Astrocyte (in vitro differentiated cells and primary cell): ENCODE measurements at regions not wholly inside any gene's neighbourhood (a gene's known extent, or its start where the extent isn't known, plus 50 kb on each side); places are given as distances from the start of the nearest gene placed in this dataset.
A peak's percentile ranks its signal among the peaks of the same experiment; 100 is the strongest.

ENCODE experiments used
- DNase-seq: peaks from one replicate; pipeline ENCODE4 v3.0.0-alpha.2; 2010; ENCODE audit warnings: low read depth
- FAIRE-seq: peaks from 2 replicates; lab custom pipeline; 2011; peaks lifted over from hg19 to GRCh38; lab: Jason Lieb, UNC
- H2AFZ ChIP-seq: 2 replicates; pipeline ENCODE4 v1.6.0; 2012; ENCODE audit warnings: low read depth, low read length, inconsistent platforms
- H3K27ac ChIP-seq: 2 replicates; pipeline ENCODE4 v1.5.1; 2011; ENCODE audit warnings: low read depth, low read length, inconsistent platforms
- H3K27me3 ChIP-seq: 2 replicates; pipeline ENCODE4 v1.6.0; 2011; ENCODE audit warnings: low read length, inconsistent platforms; ENCODE audit not compliant: insufficient read depth
- H3K36me3 ChIP-seq: 2 replicates; pipeline ENCODE4 v1.5.1; 2011; ENCODE audit warnings: low read length, inconsistent platforms; ENCODE audit not compliant: insufficient read depth
- H3K4me1 ChIP-seq: 2 replicates; pipeline ENCODE4 v1.5.1; 2011; ENCODE audit warnings: low read length, inconsistent platforms; ENCODE audit not compliant: insufficient read depth
- H3K4me2 ChIP-seq: 2 replicates; pipeline ENCODE4 v1.6.0; 2012; ENCODE audit warnings: low read length, inconsistent platforms
- H3K4me3 ChIP-seq: 2 replicates; pipeline ENCODE4 v1.5.1; 2011; ENCODE audit warnings: low read depth, mild to moderate bottlenecking, low read length, inconsistent platforms; ENCODE audit not compliant: insufficient read depth
- H3K79me2 ChIP-seq: 2 replicates; pipeline ENCODE4 v1.6.0; 2012; ENCODE audit warnings: mild to moderate bottlenecking, low read length, inconsistent platforms; ENCODE audit not compliant: insufficient read depth
- H3K9ac ChIP-seq: 2 replicates; pipeline ENCODE4 v1.6.0; 2012; ENCODE audit warnings: mild to moderate bottlenecking, low read length, inconsistent platforms
- H3K9me3 ChIP-seq: 2 replicates; pipeline ENCODE4 v1.5.1; 2012; ENCODE audit warnings: low read depth, mild to moderate bottlenecking, low read length, inconsistent platforms; ENCODE audit not compliant: insufficient read depth
- H4K20me1 ChIP-seq: 2 replicates; pipeline ENCODE4 v1.6.0; 2012; ENCODE audit warnings: low read length, inconsistent platforms; ENCODE audit not compliant: insufficient read depth
- H3K27ac Mint-ChIP-seq: one replicate; pipeline ENCODE4 v1.8.0; 2021; ENCODE audit warnings: mild to moderate bottlenecking, mixed read lengths; ENCODE audit not compliant: unreplicated experiment
- H3K27me3 Mint-ChIP-seq: one replicate; pipeline ENCODE4 v1.8.0; 2021; ENCODE audit warnings: low read depth, mixed read lengths; ENCODE audit not compliant: unreplicated experiment
- H3K36me3 Mint-ChIP-seq: one replicate; pipeline ENCODE4 v1.8.0; 2021; ENCODE audit warnings: low read depth, mixed read lengths; ENCODE audit not compliant: unreplicated experiment
- H3K4me1 Mint-ChIP-seq: one replicate; pipeline ENCODE4 v1.8.0; 2021; ENCODE audit warnings: low read depth, mixed read lengths; ENCODE audit not compliant: unreplicated experiment
- H3K4me3 Mint-ChIP-seq: one replicate; pipeline ENCODE4 v1.8.0; 2021; ENCODE audit warnings: mild to moderate bottlenecking, moderate library complexity, mixed read lengths; ENCODE audit not compliant: unreplicated experiment
- H3K9me3 Mint-ChIP-seq: one replicate; pipeline ENCODE4 v1.8.0; 2021; ENCODE audit warnings: mild to moderate bottlenecking, mixed read lengths; ENCODE audit not compliant: unreplicated experiment
- EZH2 ChIP-seq: IDR thresholded peaks from 2 replicates; pipeline ENCODE4 v1.6.1; 2012; ENCODE audit warnings: mild to moderate bottlenecking, low read length, inconsistent platforms; ENCODE audit not compliant: insufficient read depth
- TF ChIP-seq, protein P1 (sequence below): IDR thresholded peaks from 2 replicates; pipeline ENCODE4 v1.5.1; 2011; ENCODE audit warnings: low read depth, mild to moderate bottlenecking, inconsistent platforms, low read length, moderate library complexity; ENCODE audit not compliant: insufficient read depth

DNA sequence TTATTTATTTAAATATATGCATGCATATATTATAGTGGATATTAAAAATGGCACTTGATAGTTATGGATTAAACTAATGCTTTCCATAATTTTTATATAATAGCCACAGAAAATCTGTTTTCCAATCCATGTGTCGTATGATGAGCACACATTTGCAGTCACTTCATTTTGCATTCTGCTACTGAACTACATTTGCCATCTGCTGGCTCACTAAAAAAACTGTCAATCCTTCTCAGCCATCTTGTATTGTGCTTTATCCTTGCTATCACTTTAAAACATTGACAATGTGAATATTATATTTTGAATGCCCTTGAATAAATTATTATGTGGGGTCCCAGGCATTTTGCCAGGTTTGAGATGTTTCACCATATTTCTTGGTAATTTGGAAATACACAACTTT lies 586.6 kb downstream of the DNAH5 start:
- no peak overlapping the region for H2AFZ ChIP-seq
- peak overlapping the region; percentile 3 for H3K4me2 ChIP-seq
- DNase-seq (no peak), FAIRE-seq (no peak)
- H3K27ac Mint-ChIP-seq: no peak overlapping the region
- no peaks in the 10 kb centered on the region for H3K79me2 ChIP-seq
- no peaks in the 10 kb centered on the region for H3K36me3 ChIP-seq
- H3K9me3 Mint-ChIP-seq: no peaks in the 10 kb centered on the region
- no peak overlapping the region for H3K9ac ChIP-seq
- peaks cover 35% of the 10 kb centered on the region for H3K4me1 Mint-ChIP-seq
- H3K4me3 ChIP-seq: no peak overlapping the region
- no peaks in the 10 kb centered on the region for H3K9me3 ChIP-seq
- no peaks in the 10 kb centered on the region for H4K20me1 ChIP-seq
- no peak overlapping the region for H3K27ac ChIP-seq
- H3K27me3 ChIP-seq: no peaks in the 10 kb centered on the region
- no peaks in the 10 kb centered on the region for H3K36me3 Mint-ChIP-seq
- peaks cover 14% of the 10 kb centered on the region for H3K4me1 ChIP-seq
- no peak overlapping the region for H3K4me3 Mint-ChIP-seq
- TF ChIP-seq EZH2: no peak
- TF ChIP-seq, protein P1, sequence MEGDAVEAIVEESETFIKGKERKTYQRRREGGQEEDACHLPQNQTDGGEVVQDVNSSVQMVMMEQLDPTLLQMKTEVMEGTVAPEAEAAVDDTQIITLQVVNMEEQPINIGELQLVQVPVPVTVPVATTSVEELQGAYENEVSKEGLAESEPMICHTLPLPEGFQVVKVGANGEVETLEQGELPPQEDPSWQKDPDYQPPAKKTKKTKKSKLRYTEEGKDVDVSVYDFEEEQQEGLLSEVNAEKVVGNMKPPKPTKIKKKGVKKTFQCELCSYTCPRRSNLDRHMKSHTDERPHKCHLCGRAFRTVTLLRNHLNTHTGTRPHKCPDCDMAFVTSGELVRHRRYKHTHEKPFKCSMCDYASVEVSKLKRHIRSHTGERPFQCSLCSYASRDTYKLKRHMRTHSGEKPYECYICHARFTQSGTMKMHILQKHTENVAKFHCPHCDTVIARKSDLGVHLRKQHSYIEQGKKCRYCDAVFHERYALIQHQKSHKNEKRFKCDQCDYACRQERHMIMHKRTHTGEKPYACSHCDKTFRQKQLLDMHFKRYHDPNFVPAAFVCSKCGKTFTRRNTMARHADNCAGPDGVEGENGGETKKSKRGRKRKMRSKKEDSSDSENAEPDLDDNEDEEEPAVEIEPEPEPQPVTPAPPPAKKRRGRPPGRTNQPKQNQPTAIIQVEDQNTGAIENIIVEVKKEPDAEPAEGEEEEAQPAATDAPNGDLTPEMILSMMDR: no peak
- H3K27me3 Mint-ChIP-seq: no peaks in the 10 kb centered on the region

DNA sequence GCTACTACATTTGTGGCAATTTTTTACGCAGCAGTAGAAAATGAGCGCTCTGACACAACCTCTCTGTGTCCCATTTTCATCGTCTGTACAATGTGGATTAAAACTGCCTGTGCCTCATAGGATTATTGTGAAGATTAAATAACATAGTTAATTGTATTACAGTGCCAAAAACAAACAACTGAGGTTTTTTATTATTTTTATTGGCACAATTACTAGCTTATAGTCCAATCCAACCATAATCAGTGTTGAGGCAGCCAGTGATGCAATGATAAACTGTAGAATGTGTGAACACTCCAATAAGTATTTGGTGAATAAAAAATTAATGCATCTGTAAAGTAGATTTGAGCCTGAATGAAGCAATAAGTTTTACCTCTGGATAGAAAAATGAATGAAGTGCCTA lies 588.3 kb downstream of the DNAH5 start:
- Histone ChIP-seq H3K9me3 (no peaks in the 10 kb centered on the region), H3K9ac (no peak overlapping the region), H3K27me3 (no peaks in the 10 kb centered on the region), H4K20me1 (no peaks in the 10 kb centered on the region), H3K4me1 (peaks cover 14% of the 10 kb centered on the region), H3K4me2 (no peak overlapping the region), H2AFZ (no peak overlapping the region), H3K36me3 (no peaks in the 10 kb centered on the region), H3K4me3 (no peak overlapping the region), H3K79me2 (no peaks in the 10 kb centered on the region), H3K27ac (no peak overlapping the region)
- H3K27me3 Mint-ChIP-seq: no peaks in the 10 kb centered on the region
- DNase-seq (peak; percentile 64), FAIRE-seq (no peak)
- H3K27ac Mint-ChIP-seq: no peak overlapping the region
- H3K9me3 Mint-ChIP-seq: no peaks in the 10 kb centered on the region
- H3K4me3 Mint-ChIP-seq: no peak overlapping the region
- peaks cover 37% of the 10 kb centered on the region for H3K4me1 Mint-ChIP-seq
- no peak for TF ChIP-seq EZH2
- TF ChIP-seq, protein P1: no peak
- no peaks in the 10 kb centered on the region for H3K36me3 Mint-ChIP-seq

DNA sequence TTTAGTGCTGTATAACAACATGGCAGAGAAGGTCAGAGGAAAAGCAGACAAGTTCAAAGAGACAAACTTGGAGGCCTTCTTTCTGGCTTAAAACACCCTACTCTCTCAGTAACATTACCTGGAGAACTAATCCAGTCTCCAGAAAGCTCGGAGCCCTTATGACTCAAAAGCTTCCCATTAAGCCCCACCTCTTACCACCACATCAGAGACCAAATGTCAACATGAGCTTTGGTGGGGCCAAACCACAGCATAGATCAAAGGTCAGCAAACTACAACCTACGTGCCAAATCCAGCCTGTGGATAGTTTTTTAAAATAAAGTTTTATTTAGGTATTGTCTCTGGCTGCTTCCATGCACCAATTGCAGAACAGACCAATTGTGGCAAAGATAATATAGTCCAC lies 589.9 kb downstream of the DNAH5 start:
- Mint-ChIP-seq H3K9me3 (peaks cover under 1% of the 10 kb centered on the region), H3K27ac (no peak overlapping the region), H3K4me3 (no peak overlapping the region), H3K27me3 (no peaks in the 10 kb centered on the region), H3K4me1 (peaks cover 43% of the 10 kb centered on the region), H3K36me3 (no peaks in the 10 kb centered on the region)
- FAIRE-seq (no peak), DNase-seq (peak; percentile 67)
- H3K27me3 ChIP-seq: no peaks in the 10 kb centered on the region
- no peaks in the 10 kb centered on the region for H4K20me1 ChIP-seq
- H3K4me1 ChIP-seq: peaks cover 14% of the 10 kb centered on the region
- H3K9ac ChIP-seq: no peak overlapping the region
- TF ChIP-seq, protein P1: no peak
- no peak for TF ChIP-seq EZH2
- H3K27ac ChIP-seq: no peak overlapping the region
- H3K9me3 ChIP-seq: no peaks in the 10 kb centered on the region
- H2AFZ ChIP-seq: no peak overlapping the region
- H3K4me2 ChIP-seq: no peak overlapping the region
- H3K36me3 ChIP-seq: no peaks in the 10 kb centered on the region
- no peaks in the 10 kb centered on the region for H3K79me2 ChIP-seq
- no peak overlapping the region for H3K4me3 ChIP-seq
